ENCODE measurements at regions not wholly inside any gene's neighbourhood (a gene's known extent, or its start where the extent isn't known, plus 50 kb on each side); places are given as distances from the start of the nearest gene placed in this dataset.

DNA sequence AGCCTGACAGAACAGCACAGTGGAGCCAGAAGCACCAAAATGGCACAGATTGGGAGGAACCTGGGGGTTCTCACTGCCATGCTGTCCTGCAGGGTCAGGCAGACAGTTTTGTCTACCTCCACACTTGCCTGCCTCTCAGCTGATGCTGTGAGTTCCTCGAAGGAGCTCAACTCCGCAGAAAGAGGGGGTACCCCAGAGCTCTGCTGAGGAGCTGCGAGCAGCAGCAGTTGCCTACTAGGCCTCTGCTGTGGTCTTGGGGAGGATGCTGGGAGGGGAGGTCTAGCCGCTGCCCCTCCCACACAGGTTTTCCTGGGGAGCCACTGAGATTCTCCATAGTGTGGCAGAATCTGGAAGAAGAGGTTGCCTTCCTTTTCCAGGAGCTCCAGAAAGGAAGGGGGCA is 192.5 kb downstream of the FOXD2 start:
- DNase-seq (ENCODE audit: low read depth), result no peak

DNA sequence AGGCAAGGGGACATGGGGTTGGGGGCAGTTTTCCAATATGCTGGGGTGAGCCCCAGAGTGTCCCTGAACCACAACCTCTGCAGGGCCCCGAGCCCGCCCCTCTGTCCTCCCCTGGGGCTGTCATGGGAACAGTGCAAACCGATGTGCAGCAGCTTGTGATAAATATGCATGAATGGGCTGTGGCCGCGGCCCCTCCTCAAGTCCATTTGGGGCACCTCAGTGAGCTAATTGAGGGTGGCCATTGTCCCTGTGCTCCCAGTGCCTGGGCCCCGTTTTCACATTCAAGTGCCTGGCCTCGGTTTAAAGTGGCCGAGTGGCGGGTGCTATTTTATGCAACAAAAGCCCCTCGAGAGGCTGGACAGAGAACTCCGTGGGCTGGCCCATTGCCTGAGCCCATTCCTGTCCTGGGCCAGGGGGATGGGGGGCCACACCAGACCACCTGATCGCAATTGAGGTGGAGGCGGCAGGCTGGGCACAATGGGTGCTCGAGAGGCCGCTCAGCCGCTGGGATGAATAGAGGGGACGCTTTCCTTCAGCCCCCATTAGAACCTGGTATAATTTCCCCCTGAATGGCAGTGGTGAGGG is 193.7 kb downstream of the FOXD2 start:
- DNase-seq (ENCODE audit: low read depth), result no peak

DNA sequence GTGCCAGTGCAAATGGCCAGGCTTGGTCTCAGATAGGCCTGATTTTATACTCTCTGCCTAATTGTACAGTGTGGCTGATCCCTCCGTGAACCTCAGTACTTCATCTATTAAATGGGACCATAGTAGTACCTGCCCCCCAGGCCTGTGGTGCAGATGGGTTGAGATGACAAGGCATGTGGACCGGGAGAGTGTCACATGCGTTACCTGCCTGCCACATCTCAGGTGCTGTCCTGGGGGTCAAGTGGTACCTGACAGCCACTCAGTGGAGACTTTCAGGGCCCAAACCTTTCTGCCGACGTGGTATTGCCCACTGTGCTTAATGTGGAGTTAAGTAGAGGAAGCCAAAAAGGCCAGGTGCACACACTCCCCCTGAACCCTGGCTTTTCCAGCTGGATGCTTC is 197.3 kb downstream of the FOXD2 start:
- DNase-seq (ENCODE audit: low read depth), result no peak

DNA sequence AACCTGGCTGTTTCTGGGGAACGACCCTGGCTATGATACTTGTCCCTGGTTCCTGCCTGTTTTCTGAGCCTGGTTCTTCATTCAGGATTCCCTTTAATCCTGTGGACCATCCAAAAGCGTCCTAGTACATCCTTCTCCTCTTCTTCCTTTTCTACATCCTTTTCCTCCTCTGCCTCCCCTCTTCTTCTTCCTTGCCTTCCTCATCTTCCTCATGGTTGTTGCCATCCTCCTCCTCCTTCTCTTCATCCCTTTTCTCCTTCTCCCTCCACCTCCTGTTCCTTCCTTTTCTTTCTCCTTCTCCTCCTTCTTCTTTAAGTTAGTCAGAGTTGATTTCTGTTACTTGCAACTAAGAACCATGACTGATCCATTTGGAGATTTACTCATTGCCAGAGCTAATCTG is 197.8 kb downstream of the FOXD2 start:
- no peak for DNase-seq (ENCODE audit: low read depth)

DNA sequence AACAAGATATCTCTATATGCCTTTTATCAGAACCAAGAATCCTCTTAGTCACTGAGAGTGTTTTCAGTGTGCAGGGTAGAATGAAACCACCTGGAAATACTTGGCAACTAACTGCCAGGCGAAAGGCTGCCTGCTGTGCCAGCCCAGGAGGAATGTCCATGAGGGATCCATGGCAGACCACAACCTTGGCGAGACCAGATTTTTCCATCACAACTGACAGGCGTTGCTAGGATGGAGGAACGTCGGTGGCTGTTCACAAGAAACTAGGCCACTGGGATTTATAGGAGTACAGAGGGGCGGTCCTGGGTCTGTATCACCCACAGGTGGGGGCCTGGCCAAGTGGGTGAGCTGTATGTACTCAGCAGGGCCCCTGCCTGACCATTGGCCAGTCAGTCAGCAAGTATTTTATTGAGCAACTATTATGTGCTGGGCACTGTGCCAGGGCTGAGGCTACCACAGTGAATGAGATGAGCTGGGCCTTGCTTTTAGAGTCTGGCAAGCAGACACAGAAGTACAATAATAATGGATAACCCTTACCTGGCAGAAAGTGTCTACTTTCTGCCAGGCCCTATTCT is 199.4 kb downstream of the FOXD2 start:
- DNase-seq (ENCODE audit: low read depth), result no peak

DNA sequence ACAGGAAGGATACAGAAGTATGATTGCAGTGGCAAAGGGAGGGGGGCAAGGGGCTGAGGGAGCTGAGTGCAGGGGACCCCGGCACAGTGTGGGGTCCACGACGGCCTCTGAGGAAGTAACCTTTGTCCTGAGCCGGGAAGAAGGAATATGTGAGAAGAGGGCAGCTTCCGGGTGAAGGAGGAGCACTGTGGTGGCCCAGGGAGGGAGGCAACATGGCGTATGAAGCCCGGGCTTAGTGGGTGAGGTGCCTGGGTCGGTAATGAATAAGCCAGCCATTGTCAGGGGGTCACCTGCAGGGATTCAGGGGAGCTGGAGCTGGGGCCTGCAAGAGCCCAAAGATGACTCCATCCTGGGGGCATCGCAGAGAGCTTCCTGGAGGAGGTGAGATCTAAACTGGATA is 200.4 kb downstream of the FOXD2 start:
- DNase-seq (ENCODE audit: low read depth), result no peak

DNA sequence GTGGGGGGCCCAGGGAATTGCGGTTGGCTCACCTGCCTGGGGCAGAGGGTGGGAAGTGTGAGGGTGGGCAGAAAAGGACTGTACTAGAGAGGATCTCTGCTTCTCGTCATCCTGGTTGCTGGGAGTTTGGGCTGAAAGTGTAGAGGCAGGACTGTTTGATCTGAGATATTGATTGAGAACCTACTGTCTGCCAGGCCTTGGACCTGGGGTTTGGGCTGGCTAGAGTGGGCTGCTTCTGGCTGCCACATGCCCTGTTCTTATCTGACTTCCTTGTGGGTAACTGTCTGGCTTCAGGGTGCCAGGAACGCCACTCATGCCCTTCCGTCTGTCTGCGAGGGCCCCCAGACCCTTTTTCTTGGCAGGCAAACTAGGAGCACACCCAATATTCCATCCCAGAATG is 200.9 kb downstream of the FOXD2 start:
- DNase-seq (ENCODE audit: low read depth), result no peak

DNA sequence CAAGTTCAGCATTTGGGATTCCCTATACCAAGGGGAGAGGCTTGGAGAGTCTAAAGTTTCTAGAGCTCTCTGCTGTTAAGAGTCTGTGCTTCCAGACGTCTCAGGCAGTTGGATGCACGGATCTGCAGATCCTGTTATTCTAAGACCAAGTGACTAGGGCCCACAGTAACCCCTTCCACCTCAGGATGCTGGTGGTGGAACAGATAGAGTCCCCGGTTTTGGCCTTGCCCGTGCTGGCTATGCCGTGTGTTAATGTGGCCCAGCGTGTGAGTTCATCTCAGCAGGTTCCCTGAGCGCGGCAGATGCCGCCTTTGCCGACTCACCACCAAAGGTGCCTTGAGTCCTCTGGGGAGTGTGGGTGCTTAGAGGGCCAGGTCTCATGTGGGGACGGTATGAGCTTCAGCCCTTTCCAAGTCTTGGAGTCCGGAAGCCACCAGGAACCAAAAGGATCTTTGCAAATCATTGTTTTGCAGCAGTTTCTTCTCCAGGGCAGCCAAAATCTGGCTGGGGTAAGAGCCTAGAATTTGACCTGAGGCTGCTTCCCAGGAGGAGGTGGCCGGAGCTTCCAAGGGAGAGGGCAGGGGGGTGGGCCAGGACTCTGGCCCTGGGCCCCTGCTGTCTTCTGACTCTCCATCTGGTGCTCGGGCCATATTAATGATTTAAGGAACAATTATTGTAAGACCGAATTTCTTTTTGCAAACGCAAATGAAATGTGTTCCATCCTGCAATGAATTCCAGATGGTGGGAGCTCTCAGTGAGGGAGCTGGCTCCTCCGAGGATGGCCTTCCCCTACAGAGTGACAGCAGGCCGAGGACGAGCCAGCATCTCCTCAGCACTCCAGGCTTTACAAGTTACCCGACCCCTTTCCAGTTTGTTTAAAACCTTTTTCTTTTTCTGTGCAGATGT is 205.7 kb downstream of the FOXD2 start:
- no peak for DNase-seq (ENCODE audit: low read depth)

DNA sequence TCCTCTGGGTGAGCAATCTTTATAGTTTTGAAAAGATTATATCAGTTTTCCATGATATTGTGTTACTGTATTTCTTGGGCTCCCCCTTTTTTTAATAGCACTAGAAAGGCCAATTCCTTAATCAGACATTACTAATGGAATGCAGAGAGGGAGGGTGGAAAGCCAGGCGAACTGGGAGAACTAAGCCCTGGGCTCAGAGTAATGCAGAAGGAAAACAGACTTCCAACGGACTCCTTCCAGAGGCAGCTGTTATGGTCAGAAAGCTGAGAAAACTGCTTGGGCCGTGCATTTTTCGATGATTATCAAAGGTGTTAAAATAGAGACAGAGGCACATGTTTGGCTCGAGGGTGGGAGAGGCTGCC is 206.3 kb downstream of the FOXD2 start:
- DNase-seq (ENCODE audit: low read depth), result no peak

DNA sequence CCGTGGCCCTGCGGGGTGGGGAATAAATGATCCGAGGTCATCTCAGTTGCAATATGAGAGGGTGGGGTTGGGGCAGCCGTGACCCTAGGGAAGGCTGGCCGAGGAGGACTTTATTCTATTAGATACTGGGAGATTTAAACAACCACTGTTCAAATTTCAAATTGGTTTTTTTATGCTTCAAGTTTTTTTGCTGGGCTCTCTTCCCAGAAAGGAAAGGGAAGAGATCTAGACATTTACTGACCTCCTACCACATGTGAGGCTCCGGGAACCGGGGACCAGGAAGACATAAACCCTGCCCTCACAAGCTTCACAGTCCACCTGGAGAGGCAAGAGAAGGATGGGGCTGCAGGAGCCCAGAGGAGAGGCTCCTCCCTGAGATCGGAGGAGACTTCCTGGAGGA is 207.3 kb downstream of the FOXD2 start:
- DNase-seq (ENCODE audit: low read depth), result no peak

DNA sequence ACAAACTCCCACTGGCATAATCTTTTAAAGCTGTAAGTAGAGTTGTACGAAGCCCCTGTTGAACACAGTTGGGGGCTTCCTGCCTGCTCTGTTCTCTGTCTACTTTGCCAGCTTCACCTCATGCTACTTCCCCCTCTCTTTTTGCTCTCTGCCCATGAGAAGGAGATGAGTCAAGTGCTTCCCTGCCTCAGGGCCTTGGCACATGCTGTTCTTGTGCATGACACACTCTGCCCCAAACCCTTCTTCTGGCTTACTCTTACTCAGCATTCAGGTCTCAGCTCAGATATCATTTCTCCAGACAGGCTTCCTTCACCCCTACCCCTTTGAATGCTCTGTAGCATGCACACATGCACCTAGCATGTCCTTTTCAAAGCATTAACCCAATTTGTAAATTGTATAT is 208.8 kb downstream of the FOXD2 start:
- DNase-seq (ENCODE audit: low read depth), result no peak

DNA sequence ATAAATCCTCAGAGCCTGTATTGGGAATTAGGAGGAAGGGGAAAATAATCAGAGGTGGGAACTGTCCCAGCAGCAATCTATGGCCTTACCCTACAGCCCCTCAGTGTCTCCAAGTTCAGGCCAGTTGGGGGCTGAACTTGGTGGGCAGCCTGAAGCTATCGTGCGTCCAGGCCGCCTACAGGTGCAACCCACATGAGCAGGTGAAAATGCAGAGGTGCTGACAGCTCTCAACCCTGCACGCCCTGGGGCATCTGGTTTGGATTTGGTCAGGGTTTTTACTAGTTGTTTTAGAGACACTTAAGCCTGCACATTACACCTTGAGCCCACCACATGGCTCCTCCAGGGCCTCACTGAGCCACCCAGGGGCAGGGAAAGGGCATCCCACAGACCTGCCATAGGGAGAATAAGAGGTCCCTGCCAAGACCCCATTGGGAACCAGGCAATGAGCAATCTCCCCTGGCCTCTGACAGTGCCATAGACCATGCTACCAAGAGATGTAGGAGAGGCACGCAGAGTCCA is 209.5 kb downstream of the FOXD2 start:
- no peak for DNase-seq (ENCODE audit: low read depth)

DNA sequence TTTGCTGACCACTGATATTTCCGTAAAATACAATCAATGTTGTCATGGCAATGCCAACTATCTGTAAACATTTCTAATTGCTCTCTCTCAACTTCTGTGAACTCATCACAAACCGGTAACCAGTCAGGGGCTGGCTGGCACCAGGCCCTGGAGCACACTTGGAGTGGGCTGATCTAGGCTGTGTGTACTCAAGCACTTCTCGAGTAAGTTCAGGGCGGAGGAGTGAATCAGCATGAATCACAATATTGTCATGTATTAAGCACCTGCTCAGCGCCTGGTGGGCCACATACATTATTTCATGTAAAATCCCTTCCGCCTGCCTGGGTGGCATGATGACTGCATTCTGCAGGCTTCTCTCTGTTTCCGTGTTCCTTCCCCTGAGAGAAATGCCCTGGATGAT is 212.4 kb downstream of the FOXD2 start:
- no peak for DNase-seq (ENCODE audit: low read depth)

DNA sequence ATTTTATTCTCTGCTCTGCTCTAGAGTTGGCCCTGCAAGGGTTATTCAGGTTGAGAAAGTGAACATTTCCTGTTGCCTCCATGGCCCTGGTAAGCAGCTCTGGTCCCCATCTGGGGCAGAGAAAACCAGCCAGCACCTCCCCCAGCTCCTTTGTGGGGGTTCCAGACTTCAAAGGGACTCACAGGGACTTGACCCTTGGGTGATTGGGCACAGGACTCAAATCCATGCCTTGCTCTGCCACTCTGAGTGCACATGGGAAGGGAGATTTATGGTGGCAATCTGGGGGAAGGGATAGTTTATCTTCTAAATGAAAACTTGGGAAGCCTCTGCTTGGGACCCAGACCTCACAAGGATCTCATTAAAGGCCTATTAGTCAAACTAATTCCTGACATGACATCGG is 212.8 kb downstream of the FOXD2 start:
- no peak for DNase-seq (ENCODE audit: low read depth)

DNA sequence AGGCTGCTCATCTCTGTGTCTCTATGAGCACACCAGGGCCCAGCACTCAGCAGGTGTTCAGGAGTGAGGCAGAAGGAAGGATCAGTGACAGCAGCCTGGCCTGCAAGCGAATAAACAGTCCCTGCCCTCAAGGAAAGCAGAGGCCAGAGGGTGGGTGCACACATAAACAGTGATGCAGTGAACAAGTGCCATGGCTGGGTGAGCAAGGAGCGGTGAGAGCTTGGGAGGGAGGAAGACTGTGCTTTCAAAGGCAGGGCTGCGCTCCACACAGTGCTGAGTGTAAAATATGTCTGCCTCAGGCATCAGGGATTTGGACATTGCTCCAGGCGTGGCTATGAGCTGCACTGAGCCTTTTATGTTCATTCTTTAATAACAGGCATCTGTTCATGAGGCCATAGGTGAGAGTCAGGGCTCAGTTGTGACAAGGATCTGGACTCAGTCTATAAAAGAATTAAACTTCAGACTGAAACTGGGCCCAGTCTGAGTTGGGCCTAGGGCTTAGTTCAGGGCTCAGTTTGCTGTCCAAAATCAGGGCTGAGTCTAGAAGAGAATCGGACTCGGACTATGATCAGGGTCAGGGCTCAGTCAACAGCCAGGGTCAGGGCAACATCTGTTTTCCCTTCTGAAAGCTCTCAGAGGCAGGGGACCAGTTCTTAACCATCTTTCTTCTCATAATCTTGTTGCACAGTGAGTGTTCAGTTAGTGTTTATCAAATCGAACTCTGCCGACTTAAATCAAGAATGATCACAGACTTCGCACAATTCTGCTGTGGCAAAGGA is 213.7 kb downstream of the FOXD2 start:
- no peak for DNase-seq (ENCODE audit: low read depth)

DNA sequence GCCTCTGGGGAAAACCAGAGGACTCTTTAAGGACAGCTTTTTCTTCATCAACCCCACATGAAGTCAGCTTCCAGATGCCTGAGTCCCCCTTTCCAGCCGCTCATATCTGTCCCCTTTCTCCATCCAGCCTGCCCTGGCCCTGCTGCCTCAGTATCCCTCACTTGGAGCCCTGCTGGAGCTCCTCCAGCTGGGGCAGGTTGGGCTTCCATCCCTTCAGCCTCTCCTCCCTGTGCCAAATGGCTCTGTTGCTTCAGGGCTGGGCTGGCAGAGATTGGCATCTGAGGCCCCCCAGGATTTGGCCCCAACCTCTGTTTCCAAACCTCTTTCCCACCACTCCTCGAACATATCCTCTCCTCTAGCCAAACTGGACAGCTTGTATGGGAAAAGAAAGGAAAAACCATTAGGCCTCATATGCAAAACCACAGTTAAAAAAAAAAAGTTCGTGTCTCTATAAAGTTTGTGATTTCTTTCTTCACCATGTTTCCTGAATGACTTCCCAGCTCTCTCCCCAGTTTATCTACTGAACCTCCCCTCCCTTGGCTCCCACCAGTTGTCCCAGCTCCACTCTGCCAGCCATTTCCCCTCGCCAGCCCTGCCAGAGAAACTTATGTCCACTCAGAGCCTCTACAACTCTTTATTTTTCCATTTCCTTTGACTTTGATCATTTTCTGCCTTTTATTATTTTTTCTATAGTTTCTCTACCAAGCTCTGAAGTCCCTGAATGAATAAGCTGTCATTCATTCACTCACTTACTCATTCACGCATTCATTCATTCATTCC is 217.9 kb downstream of the FOXD2 start:
- no peak for DNase-seq (ENCODE audit: low read depth)

DNA sequence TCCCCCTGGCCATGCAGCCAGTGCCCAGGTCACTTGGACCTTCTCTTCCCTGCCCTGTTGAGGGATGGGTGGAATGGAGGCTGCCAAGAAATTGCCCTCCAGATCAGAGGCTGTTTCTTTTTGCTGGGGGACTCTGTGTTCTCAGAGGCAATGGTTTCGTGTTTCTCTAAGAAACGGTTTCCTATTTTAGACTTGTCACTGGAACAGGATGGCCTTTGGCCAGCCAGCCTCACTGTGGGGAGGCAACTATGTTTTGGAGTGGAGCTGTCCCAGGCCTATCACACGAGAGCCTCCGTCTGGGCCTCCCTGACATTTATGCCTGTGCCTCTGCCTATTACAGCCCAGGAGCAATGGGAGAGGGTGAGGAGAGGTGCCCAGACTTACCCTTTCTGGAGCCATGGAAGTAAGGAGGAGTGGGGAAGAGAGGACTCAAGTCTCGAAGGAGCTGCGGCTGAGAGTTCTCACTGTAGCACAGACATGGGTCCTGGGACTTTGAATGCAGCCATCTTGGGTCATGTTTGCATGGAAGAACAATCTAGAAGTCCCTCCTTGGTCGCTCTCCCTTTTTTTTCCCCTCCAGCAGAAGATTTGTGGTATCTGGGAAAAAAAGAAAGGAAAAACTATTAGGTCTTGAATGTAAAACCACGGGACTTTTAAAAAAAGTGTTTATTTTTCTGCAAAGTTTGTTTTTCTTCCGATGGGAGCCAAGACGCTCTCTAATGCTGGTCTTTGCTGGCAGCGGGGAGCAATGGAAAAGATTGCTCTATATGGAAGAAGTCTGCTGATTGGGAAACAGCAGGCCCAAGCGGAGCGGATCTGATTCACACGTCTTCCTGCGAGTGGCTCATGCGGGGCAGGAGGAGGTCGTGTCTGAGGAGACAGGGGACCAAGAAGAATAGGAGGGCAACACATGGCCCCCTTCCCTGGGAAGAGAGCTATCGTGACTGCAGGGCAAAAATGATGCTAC is 219.2 kb downstream of the FOXD2 start:
- DNase-seq (ENCODE audit: low read depth), result no peak

DNA sequence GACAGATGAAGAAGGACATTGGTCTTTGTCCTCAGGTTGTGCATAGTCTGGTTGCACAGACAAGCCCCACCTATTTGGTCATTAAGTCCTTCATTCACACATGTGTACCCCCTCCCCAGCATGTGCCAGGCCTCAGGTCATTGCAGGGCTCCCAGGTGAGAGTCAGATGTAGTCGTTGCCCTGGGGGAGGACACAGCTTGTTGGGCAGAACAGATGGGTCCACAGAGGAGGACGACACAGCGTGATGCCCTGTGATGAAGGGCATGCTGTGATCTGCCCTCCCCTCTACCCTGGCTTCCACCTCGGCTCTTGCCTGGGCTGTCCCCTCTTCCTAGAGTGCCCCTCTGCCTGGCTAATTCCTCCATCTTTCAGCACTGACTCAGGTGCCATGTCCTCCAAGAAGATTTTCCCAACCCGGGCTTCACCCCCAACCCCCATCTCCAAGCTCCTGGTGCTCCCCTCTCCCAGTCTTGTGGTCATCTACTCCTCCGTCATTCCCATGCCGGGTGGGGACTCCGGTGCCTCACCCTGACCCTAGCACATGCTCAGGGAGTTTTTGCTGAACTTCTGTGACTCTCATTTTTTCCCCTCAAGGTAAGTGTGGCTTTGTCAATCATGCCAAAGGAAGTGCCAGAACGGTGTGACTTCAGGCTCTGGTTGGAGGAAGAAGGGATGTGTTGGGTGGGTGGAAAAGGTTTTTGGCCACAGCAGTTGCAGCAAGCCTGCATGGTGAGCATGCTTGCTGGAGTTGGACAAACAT is 220.5 kb downstream of the FOXD2 start:
- DNase-seq (ENCODE audit: low read depth), result no peak

DNA sequence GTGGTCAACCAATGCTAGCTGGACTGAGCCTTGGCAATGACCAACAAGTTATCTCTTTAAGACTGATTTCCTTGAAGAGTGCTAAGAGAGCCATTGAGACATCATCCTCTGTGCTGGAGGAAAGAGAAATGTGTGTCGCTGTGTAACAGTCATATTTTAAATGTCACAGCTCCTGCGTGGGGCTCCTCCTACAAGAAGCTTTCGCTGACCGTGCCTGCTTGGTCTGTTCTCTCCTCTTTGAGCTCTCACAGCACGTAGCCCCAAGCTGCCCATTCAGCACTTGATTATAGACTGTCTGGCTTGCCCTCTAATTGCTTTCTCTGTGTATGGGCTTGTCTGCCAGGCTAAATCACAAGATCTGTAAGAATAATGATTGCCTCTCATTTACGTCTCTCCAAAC is 221.3 kb downstream of the FOXD2 start:
- DNase-seq (ENCODE audit: low read depth), result no peak

DNA sequence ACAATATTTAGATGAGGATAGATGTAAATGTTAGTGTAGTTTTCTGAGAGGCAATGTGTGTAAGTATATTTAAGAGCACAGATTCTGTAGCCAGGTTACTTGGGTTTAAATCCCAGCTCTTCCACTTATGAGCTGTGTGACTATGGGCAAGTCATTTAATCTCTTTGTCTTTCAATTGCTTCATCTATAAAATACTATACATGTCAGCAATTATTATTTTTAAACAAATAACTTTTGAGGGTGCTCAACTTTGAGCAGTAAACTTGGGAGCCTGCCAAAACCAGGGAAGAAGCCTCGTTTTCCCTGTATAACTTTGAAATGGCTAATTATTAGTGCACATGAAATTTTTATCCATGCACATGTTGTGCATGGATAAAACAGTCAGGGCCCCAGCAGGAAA is 222.8 kb downstream of the FOXD2 start:
- DNase-seq (ENCODE audit: low read depth), result no peak

Measured in CMK (cell line).